ENCODE measurements at regions not wholly inside any gene's neighbourhood (a gene's known extent, or its start where the extent isn't known, plus 50 kb on each side); places are given as distances from the start of the nearest gene placed in this dataset.

DNA sequence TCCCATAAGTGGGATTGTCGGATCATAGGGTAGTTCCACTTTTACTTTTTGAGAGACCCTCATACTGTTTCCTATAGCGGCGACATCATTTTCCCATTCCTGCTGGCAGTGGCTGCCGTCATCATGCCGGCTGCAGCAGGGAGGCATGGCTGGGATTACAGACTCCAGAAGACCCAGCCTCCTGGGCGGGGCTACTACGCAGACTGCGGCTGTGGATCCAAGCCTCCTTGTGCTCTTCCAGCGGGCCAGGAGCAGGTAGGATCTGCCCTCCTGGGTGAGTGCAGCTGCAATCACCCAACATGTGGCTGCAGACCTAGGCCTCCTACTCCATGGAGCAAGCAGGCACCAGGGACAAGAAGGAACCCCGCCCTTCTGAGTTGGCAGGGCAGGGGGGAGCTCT is 359.2 kb downstream of the GALR1 start:
- no peak for TF ChIP-seq TAF1 (IDR thresholded peaks at IDR 0.05; ENCODE audit: borderline replicate concordance, low read depth, low read length)
- no peak for TF ChIP-seq POLR2A (IDR thresholded peaks at IDR 0.05; ENCODE audit: low read depth, low read length)
- no peak for TF ChIP-seq POLR2AphosphoS5 (IDR thresholded peaks at IDR 0.05; ENCODE audit: low read depth, low read length)
- FAIRE-seq = no peak
- DNase-seq (ENCODE audit: insufficient read length) = no peak

DNA sequence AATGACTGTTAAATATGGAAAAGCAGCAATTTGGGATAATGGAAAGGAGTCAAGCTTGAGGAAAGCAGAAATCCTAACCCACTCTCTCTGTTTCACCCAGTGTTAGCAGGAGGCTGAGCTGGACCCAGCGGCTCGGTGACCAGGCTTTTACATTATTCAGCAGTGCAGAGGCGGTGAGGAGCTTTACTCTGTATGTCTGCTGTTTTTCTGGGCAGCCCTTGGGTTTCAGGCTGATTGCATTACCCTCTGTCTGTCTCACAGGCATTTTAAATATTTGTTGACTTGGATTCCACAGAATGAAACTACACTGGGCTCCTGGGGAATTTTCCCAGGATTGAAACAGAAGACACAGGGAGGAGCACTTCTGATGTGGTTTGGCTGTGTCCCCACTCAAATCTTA is 368.0 kb downstream of the GALR1 start:
- TF ChIP-seq TAF1 (IDR thresholded peaks at IDR 0.05; ENCODE audit: borderline replicate concordance, low read depth, low read length) (no peak), POLR2AphosphoS5 (IDR thresholded peaks at IDR 0.05; ENCODE audit: low read depth, low read length) (no peak), POLR2A (IDR thresholded peaks at IDR 0.05; ENCODE audit: low read depth, low read length) (no peak)
- DNase-seq (ENCODE audit: insufficient read length) (no peak), FAIRE-seq (no peak)

DNA sequence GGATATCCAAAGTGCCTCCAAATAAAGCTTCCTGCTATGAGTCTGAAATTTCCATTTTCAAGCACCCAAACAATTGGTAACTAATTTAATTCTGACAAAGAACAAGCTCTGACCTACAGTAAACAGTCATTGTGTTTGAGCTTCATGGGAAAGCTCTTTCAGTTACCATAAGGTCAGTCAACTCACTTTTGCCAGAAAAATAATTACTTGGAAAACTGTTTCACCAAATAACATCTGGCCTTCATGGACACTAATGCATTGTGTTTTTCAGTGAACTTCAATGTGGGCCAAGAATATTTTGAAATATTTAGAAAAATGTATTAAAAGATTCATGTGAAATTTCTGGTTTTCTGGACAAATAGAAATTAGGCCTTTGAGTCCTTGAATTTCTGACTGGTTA is 369.9 kb downstream of the GALR1 start:
- no peak for DNase-seq (ENCODE audit: insufficient read length)
- no peak for FAIRE-seq
- TF ChIP-seq TAF1 (IDR thresholded peaks at IDR 0.05; ENCODE audit: borderline replicate concordance, low read depth, low read length) (no peak), POLR2A (IDR thresholded peaks at IDR 0.05; ENCODE audit: low read depth, low read length) (no peak), POLR2AphosphoS5 (IDR thresholded peaks at IDR 0.05; ENCODE audit: low read depth, low read length) (no peak)

DNA sequence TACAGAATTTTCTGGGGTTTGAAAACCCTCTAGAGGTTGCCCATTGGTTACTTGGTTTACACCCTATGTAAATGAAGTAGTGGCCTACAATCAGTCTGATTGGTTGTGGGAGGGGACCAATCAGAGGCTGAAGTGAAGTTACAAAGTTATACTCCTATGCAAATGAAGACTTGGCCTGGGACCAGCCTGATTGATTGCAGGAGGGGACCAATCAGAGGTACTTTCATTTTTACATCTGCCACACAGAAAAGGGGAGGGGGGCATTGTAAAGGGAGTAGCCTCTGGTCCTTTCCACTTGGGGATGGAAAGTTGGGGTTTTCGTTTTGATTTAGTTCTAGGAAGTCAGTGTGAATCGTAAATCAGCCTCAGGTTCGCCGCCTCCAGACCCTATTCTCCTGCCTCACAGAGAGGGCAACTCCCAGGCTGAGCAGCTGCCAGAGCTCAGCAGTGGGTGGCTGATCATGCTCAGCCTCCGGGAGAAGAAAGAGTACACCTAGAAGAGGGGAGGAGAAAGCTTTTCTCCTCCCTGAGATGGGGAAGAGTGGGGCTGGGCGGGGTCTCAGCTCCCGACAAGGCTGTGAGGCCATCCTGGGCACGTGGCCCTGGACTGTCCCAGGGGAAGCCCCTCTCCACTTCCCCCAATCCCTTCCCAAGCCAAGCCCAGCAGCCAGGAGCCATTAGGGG is 372.5 kb downstream of the GALR1 start:
- no peak for DNase-seq (ENCODE audit: insufficient read length)
- no peak for FAIRE-seq
- TF ChIP-seq TAF1 (IDR thresholded peaks at IDR 0.05; ENCODE audit: borderline replicate concordance, low read depth, low read length) (no peak), POLR2AphosphoS5 (IDR thresholded peaks at IDR 0.05; ENCODE audit: low read depth, low read length) (no peak), POLR2A (IDR thresholded peaks at IDR 0.05; ENCODE audit: low read depth, low read length) (no peak)

DNA sequence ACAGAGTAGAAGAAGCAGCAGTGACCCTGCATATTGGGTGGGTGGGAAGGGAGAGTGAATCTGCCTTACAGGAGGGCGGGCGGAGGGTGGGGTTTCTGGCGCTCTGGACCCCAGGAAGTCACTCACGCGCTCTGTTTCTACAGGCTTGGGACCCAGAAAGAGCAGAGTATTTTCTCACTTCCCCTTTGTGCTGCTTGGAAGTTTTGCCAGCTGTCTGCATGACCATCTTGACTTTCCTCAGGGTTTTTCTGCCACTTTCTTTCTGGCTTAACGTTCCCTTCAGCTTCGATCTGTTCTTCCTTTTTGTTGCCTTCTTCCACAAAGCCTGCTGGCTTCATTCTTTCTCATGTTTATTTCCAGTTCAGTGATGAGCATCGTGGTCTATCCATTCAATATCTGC is 383.1 kb downstream of the GALR1 start:
- FAIRE-seq (no peak), DNase-seq (ENCODE audit: insufficient read length) (no peak)
- TF ChIP-seq POLR2A (IDR thresholded peaks at IDR 0.05; ENCODE audit: low read depth, low read length) = no peak
- TF ChIP-seq POLR2AphosphoS5 (IDR thresholded peaks at IDR 0.05; ENCODE audit: low read depth, low read length) = no peak
- no peak for TF ChIP-seq TAF1 (IDR thresholded peaks at IDR 0.05; ENCODE audit: borderline replicate concordance, low read depth, low read length)

DNA sequence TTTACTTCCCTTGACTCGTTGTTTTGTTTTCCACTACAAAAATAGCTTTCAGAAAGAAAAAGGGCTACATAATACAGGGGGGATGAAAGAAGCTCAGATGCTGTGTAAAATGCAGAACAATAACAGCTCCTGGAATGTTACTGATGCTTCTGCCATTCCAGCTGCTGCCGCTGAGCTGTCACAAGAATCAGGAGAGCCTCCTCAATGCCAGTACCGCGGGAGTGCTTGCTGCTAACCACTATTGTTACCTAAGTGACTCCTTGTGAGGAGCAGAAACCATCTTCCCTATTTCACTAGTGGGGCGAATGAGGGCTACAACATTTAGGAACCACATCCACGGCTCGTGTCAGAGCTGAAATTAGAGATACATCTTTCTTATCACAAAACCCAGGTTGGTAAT is 384.8 kb downstream of the GALR1 start:
- TF ChIP-seq TAF1 (IDR thresholded peaks at IDR 0.05; ENCODE audit: borderline replicate concordance, low read depth, low read length) = no peak
- no peak for TF ChIP-seq POLR2AphosphoS5 (IDR thresholded peaks at IDR 0.05; ENCODE audit: low read depth, low read length)
- TF ChIP-seq POLR2A (IDR thresholded peaks at IDR 0.05; ENCODE audit: low read depth, low read length) = no peak
- DNase-seq (ENCODE audit: insufficient read length) (no peak), FAIRE-seq (no peak)

DNA sequence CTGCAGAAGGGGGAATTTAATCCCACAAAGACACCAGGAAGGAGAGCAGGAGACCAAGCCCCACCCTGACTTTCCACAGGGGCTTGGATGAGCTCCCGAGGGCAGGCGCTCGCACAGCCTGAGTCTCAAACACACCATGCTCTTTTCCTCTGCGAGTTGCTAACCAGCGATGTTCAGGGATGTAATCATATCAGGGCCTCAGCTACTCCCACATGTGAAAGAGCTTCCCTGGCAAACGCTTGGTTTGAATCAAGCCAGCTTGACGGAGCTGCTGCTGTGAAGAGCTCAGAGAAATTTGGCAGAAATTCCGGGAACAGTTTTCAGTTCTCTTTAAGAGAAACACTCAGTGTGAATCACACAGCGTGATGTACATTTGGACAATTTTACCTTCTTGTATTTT is 385.8 kb downstream of the GALR1 start:
- TF ChIP-seq POLR2A (IDR thresholded peaks at IDR 0.05; ENCODE audit: low read depth, low read length) (no peak), TAF1 (IDR thresholded peaks at IDR 0.05; ENCODE audit: borderline replicate concordance, low read depth, low read length) (no peak), POLR2AphosphoS5 (IDR thresholded peaks at IDR 0.05; ENCODE audit: low read depth, low read length) (no peak)
- FAIRE-seq (no peak), DNase-seq (ENCODE audit: insufficient read length) (no peak)

DNA sequence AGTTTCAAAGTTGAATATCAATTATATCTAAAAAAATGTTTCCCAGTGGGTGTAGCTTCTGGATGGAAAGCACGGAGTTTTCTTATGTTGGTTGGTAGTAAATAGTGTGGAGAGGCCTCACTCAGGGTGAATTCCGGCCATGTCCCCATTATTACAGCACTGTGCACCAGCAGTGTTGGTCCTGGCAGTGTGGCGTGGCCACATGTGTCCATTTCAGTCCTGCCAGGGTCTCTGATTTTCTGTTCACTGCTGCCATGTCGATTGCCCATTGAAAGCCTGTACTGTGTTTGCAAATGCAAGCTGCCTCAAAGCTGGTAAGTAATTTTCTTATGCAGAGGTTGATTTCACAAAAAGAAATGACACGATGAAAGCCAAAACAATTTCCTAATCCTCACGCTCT is 386.2 kb downstream of the GALR1 start:
- no peak for FAIRE-seq
- no peak for TF ChIP-seq TAF1 (IDR thresholded peaks at IDR 0.05; ENCODE audit: borderline replicate concordance, low read depth, low read length)
- TF ChIP-seq POLR2AphosphoS5 (IDR thresholded peaks at IDR 0.05; ENCODE audit: low read depth, low read length) = no peak
- no peak for TF ChIP-seq POLR2A (IDR thresholded peaks at IDR 0.05; ENCODE audit: low read depth, low read length)
- no peak for DNase-seq (ENCODE audit: insufficient read length)

DNA sequence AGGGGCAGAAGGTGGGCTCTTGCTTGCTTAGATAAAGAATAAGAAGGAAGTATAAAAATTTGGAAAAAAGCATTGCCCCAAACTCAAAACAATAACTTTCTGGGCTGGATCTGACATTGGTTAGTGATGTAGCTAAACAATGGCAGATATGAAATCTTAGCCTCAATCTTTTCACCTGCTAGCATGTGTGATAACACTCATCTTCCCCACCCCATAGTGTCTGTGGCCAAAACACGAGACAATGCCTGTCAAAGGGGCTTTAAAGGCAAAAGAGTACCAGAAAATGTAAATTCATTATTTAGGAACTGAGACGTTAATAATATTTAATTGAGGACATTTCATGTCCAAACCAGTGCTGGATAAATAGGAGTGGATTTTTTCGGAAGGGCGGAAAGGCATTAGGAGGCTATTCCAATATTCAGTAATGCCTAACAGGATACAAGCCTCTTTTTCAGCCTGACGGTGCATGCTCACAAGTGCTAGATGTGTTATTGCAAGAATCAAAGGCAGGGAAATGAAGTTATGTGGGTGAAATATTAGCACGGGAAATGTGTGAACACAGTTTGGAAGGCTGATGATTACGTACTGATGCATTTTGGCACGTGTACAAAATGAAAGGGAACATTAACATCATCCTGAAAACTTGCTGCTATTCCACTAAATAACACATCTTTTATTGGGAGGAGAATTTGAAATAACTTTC is 395.7 kb downstream of the GALR1 start:
- no peak for TF ChIP-seq POLR2AphosphoS5 (IDR thresholded peaks at IDR 0.05; ENCODE audit: low read depth, low read length)
- TF ChIP-seq POLR2A (IDR thresholded peaks at IDR 0.05; ENCODE audit: low read depth, low read length) = no peak
- no peak for TF ChIP-seq TAF1 (IDR thresholded peaks at IDR 0.05; ENCODE audit: borderline replicate concordance, low read depth, low read length)
- DNase-seq (ENCODE audit: insufficient read length) (no peak), FAIRE-seq (no peak)

GRCh38 chr18:77647472-77647871 is 397.8 kb downstream of the GALR1 start:
- FAIRE-seq (no peak), DNase-seq (ENCODE audit: insufficient read length) (no peak)
- TF ChIP-seq TAF1 (IDR thresholded peaks at IDR 0.05; ENCODE audit: borderline replicate concordance, low read depth, low read length) = no peak
- TF ChIP-seq POLR2A (IDR thresholded peaks at IDR 0.05; ENCODE audit: low read depth, low read length) = no peak
- no peak for TF ChIP-seq POLR2AphosphoS5 (IDR thresholded peaks at IDR 0.05; ENCODE audit: low read depth, low read length)

- DNase-seq (ENCODE audit: insufficient read length) (no peak), FAIRE-seq (no peak)
- no peak for TF ChIP-seq TAF1 (IDR thresholded peaks at IDR 0.05; ENCODE audit: borderline replicate concordance, low read depth, low read length)
- TF ChIP-seq POLR2AphosphoS5 (IDR thresholded peaks at IDR 0.05; ENCODE audit: low read depth, low read length) = no peak
- TF ChIP-seq POLR2A (IDR thresholded peaks at IDR 0.05; ENCODE audit: low read depth, low read length) = no peak
Observed at GRCh38 chr18:77648411-77648810, 398.8 kb downstream of the GALR1 start.

DNA sequence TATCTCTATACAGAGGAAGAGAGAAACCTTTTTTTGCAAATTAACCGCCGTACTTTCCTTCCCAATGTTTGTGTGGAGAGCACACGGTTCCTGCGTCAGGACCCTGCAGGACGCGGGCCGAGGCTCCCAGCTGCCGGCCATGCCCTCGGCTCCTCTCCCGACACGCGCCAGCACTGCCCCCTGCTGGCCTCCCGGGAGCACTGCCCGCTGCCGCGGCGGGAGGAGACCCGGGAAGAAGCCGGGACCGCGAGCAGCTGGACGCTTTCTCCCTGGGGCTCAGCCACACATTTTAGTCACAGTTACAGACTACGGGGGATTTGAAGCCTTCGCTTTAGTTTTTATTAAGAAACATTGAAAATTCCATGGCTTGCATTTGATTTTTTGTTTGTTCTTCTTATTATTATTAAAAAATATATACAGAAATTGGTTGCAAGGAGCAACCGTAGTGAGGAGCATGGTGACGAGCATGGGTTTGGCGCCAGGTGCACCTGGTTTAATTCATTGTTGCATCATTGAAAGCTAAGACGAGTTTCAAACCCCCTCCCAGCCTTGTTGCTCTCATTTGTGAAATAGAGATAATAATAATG is 401.2 kb downstream of the GALR1 start:
- TF ChIP-seq POLR2AphosphoS5 (IDR thresholded peaks at IDR 0.05; ENCODE audit: low read depth, low read length) = no peak
- TF ChIP-seq POLR2A (IDR thresholded peaks at IDR 0.05; ENCODE audit: low read depth, low read length) = no peak
- TF ChIP-seq TAF1 (IDR thresholded peaks at IDR 0.05; ENCODE audit: borderline replicate concordance, low read depth, low read length) = no peak
- peak; percentile 65 for DNase-seq (ENCODE audit: insufficient read length)
- peak; percentile 79 for FAIRE-seq

Measured in GM12892 (cell line).